ENCODE measurements at regions not wholly inside any gene's neighbourhood (a gene's known extent, or its start where the extent isn't known, plus 50 kb on each side); places are given as distances from the start of the nearest gene placed in this dataset.

- no peak for DNase-seq (ENCODE audit: low spot score in 2 of 2)
- FAIRE-seq = no peak
These were observed 84.5 kb upstream of the FYN start for GRCh38 chr6:111957623-111958315.

DNA sequence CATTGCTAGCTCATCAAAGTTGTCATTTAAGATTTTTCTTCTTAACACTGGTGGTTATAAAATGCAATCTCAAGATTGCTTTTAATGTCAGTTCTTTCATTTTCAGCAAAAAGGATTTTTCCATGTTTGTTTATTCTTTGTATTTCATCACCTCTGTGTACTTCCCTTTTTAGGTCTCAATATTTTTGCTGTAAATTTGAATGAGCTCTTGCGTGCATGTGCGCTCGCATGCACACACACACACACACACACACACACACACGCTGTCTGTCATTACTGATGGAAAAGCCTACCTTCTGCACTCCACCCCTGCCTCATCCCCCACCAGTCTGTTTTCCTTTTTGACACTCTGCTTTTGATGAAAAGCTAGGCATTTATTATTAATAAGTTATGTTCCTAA is 85.3 kb upstream of the FYN start:
- FAIRE-seq (no peak), DNase-seq (ENCODE audit: low spot score in 2 of 2) (no peak)

DNA sequence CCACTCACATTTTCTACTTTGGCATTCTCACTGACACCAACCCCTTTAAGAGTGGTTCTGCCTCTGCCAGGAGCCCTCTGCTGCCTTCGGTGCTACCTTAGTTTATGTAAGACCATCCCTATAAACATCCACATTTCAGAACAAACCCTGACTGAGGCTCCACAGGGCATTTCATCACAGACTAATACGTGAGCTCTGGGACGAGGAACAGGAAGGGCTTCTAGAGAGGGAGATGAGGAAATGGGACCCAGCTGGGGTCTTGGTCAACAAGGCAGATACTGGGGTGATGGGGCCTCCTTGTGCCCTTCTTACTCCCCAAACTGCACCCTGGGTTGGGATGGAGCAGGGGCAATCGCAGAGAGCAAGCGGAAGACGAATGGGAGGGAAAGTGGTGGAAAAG is 86.5 kb upstream of the FYN start:
- DNase-seq (ENCODE audit: low spot score in 2 of 2) = no peak

DNA sequence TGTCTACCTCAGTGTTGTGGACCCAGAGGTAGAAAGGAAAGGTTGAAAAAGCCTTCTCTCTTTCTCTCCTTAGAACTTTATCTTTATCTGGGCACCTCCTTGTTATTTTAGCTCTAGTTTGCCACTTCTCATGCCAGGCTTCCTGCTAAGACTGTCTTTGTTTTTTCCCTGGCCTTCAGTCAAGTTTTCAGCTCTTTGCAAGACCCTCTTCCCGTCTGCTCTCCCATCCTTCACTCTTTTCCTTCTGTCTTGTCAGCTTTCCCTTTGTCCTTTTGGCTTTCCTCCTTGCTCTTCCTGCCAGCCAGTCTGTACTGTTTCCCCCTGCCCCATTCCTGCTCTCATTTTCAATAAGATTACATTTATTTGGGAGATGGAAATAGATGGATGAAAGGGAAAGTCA is 86.8 kb upstream of the CCN6 start:
- FAIRE-seq = no peak
- no peak for DNase-seq (ENCODE audit: low spot score in 2 of 2)

More for the DNA sequence above, 86.5 kb upstream of the FYN start:
- FAIRE-seq = no peak

GRCh38 chr6:111970426-111970825 is 83.5 kb upstream of the CCN6 start:
- DNase-seq (ENCODE audit: low spot score in 2 of 2) = no peak
- FAIRE-seq = no peak

DNA sequence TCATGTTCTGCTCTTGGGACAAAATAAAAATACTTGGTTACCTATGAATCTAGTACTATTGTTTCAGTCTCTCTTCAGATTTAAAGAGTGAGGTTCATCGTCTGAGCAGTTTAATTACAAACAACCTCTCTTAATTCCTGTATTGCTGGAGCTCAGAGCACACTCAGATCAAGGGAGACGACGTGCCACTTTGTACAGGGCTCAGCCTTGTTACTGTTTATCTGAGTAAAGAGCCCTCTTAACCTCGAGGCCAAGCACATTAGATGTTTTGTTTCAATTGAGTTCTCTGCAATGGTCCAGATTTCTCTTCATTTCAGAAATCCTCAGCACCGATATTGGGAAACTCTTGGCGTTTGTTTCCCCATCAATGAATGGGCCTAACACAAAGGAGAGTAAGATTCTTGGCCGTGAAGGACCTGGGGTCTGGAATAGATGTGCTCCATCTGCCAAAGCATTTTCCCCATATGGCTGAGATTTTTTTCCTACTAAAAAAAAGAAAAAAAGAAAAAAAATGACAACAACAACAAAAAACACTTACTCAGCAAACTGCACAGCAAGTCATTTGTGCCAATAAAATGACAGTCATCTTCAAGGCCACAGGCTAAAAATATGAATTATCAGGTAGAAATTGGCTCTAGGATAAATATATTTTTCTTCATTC is 82.6 kb upstream of the CCN6 start:
- no peak for DNase-seq (ENCODE audit: low spot score in 2 of 2)

DNA sequence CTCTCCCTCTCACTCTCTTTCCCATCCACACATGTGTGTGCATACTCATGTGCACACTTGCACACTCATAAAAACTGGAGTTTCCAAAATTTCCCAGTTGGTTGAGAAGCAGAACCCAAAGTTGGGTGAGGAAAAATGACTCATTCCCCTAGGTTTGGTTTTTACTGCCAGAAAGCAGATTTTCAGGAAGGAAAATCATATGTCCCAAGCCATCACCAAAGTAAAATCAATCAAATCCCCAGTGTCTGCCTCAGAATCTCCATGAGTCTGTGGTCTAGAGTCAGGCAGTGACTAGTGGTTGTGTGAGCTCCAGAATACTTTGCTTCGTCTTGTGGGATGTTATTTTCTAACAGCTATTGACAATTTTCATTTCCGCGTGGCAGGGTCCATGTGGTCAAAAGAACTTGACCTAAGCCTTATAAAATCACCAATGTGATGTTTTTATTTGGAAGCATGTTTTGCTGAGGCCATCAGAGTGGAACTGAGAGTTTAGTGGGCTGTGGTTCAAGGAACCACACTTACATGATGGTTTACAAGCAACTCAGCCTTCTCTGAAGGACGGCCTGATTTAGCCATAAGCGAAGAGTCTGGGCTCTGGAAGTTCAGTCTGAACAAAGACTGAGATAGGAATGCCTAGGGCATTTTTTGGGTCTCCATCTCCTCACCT is 81.9 kb upstream of the CCN6 start:
- no peak for DNase-seq (ENCODE audit: low spot score in 2 of 2)
- FAIRE-seq = no peak

More for the DNA sequence above, 82.6 kb upstream of the CCN6 start:
- FAIRE-seq = no peak

DNA sequence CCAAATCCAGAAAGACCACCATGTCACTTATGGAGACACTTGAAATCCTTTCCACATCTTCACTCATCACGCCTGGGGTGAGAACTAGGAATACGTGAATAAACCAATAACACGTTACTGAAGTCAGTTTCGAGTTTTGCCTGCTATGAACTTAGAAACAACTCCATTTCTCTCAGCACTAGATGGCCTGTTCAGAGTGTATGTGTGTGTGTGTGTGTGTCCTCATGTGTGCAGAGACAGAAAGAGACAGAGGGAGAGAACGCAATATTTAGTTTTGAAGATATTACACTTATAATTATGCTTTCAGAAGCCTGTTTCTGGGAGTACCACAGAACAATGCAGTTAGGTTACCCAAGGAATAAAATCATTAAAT is 81.2 kb upstream of the CCN6 start:
- FAIRE-seq (no peak), DNase-seq (ENCODE audit: low spot score in 2 of 2) (no peak)

GRCh38 chr6:111973118-111973761 is 80.7 kb upstream of the CCN6 start:
- DNase-seq (ENCODE audit: low spot score in 2 of 2) = no peak
- FAIRE-seq = no peak

GRCh38 chr6:111973927-111974639 is 79.8 kb upstream of the CCN6 start:
- FAIRE-seq (no peak), DNase-seq (ENCODE audit: low spot score in 2 of 2) (no peak)

DNA sequence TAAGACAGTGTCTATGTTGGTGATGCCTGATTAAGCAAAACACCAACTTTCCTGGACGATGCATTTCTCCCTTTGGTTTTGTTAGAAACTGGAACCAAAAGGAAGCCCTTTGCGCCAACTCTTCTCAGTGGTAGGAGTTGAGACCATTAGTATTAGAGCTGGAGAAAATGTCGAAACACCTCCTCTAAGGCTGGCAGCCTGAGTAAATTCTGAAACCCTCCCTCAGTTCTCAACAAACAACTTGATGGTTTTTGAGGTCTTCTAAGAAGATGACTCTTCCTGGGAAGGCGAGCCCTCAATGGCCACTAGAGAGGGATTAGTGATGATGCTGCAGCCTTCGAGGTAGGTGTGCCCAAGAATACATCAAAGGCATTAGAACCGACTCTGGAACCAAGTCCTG is 78.4 kb upstream of the CCN6 start:
- FAIRE-seq (no peak), DNase-seq (ENCODE audit: low spot score in 2 of 2) (no peak)

- no peak for FAIRE-seq
- DNase-seq (ENCODE audit: low spot score in 2 of 2) = no peak
These were observed 77.8 kb upstream of the CCN6 start for GRCh38 chr6:111976139-111976538.

- DNase-seq (ENCODE audit: low spot score in 2 of 2) (no peak), FAIRE-seq (no peak)
These were observed 75.3 kb upstream of the CCN6 start for GRCh38 chr6:111978532-111979149.

DNA sequence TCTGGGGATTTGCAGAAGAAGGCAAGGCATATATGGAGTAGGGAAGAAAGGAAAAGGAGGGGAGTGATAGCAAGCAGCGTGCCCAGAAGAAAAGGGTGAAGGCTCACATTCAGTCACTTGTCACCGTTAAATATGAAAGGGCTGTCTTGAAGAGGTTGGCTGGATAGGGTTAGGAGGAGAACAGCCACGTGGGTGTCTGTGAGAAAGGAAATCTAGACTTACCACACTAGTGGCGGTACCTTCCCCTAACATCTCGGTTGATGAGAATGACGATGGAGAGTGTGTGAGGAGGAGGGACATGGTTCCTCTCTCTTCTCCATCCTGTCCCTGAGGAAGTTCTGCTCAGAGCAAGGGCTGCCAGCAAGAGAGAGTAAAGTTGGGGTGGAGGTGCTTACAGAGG is 74.3 kb upstream of the CCN6 start:
- FAIRE-seq (no peak), DNase-seq (ENCODE audit: low spot score in 2 of 2) (no peak)

DNA sequence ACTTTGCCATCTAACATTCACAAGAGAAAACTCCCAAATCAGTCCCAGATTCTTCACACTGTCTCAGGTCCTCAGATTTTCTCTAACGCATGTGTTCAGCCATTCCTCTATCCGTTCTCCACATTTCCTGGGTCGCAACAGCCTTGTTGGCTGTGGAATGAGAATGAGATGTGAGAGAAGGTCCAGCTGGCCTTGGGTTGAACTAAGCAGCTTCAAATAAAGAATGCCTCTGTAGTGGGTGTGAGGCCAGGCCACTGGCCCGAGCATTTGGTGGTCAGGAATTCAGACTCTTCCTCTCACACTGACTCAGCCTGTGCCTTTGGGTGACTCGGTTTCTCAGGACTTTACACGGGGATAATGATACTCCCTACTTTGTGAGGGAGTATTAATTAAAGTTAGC is 73.8 kb upstream of the CCN6 start:
- DNase-seq (ENCODE audit: low spot score in 2 of 2) (no peak), FAIRE-seq (no peak)

DNA sequence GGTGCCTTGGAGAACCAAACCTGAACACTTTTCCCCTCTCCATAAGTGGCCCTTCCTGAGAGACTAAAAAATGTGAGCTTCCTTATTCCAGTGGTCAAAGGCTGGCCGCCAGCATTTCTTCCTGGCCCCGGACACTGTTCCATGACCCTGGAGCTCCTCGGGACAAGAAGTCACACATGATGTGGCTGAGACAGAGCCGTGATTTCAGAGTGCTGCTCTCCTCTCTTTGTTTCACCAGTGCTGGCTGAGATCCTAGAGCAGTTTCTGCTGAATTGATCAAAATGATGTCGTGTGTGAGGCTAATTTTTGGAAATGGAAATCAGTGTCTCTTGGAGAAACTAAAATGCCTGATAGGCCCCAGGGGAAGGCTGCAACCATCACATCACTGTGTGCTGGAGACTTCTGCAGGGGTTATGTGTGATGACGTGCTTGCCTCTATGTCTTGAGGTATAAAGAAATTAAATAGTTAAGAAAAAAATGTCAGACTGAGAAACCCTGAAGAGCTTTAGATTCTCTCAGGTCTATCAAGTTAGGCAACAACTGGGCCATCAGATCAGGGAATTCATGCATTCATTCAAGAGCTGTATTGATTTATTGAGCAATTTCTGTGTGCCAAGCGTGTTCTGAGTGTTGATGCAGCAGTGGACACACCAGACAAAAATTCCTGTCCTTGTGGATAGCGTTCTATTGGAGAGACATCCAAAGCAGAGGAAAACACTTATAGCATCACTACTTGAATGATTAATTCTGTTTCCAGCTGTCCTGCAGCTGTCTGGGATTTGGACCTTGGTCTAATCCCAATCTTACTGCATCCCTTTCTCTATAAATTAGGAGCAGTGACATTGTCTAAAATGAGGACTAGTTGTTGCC is 72.7 kb upstream of the CCN6 start:
- FAIRE-seq (no peak), DNase-seq (ENCODE audit: low spot score in 2 of 2) (no peak)

GRCh38 chr6:111982681-111983080 is 71.2 kb upstream of the CCN6 start:
- no peak for FAIRE-seq
- no peak for DNase-seq (ENCODE audit: low spot score in 2 of 2)

- FAIRE-seq (no peak), DNase-seq (ENCODE audit: low spot score in 2 of 2) (no peak)
These were observed 70.7 kb upstream of the CCN6 start for GRCh38 chr6:111983193-111983592.

DNA sequence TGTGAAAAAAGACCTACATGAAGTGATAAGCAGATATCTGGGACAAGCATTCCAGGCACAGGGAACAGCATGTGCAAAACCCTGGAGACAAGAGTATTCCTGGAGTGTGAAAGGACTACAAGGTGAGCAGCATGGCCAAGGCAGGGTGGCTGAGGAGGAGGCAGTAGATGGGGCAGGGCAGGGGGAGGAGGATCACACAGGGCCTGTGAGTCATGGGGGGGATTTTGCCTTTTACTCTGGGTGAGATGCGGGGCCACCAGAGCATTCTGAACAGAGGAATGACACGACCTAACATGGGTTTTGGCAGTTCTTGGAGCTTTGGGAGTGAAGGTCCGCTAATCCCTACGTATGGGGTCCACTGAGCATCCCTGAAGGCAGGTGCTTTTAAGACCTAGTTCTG is 69.8 kb upstream of the CCN6 start:
- FAIRE-seq (no peak), DNase-seq (ENCODE audit: low spot score in 2 of 2) (no peak)
